ENCODE measurements at regions not wholly inside any gene's neighbourhood (a gene's known extent, or its start where the extent isn't known, plus 50 kb on each side); places are given as distances from the start of the nearest gene placed in this dataset.
A peak's percentile ranks its signal among the peaks of the same experiment; 100 is the strongest.

GRCh38 chr3:82883072-82883471 is 1121.6 kb upstream of the GBE1 start:
- no peak overlapping the region for H3K4me3 ChIP-seq (ENCODE audit: low read depth, low read length)
- in situ Hi-C loops (cut with HindIII; ENCODE audit: low sequenced_read_pairs): no loop called here
- DNase-seq (ENCODE audit: low read depth): no peak
- TF ChIP-seq CTCF (IDR thresholded peaks at IDR 0.05; ENCODE audit: low read depth, low read length, missing control alignments): no peak

GRCh38 chr3:82875401-82875800 is 1114.0 kb upstream of the GBE1 start:
- no peak for TF ChIP-seq CTCF (IDR thresholded peaks at IDR 0.05; ENCODE audit: low read depth, low read length, missing control alignments)

GRCh38 chr3:82839871-82840270 is 1078.4 kb upstream of the GBE1 start:
- in situ Hi-C loops (cut with HindIII; ENCODE audit: low sequenced_read_pairs): no loop called here
- TF ChIP-seq CTCF (IDR thresholded peaks at IDR 0.05; ENCODE audit: low read depth, low read length, missing control alignments): no peak
- no peak overlapping the region for H3K4me3 ChIP-seq (ENCODE audit: low read depth, low read length)
- no peak for DNase-seq (ENCODE audit: low read depth)

More at GRCh38 chr3:82875401-82875800, 1114.0 kb upstream of the GBE1 start:
- no peak overlapping the region for H3K4me3 ChIP-seq (ENCODE audit: low read depth, low read length)
- in situ Hi-C loops (cut with HindIII; ENCODE audit: low sequenced_read_pairs): no loop called here
- DNase-seq (ENCODE audit: low read depth): no peak

- in situ Hi-C loops (cut with HindIII; ENCODE audit: low sequenced_read_pairs): no loop called here
- TF ChIP-seq CTCF (IDR thresholded peaks at IDR 0.05; ENCODE audit: low read depth, low read length, missing control alignments): no peak
- no peak for DNase-seq (ENCODE audit: low read depth)
- H3K4me3 ChIP-seq (ENCODE audit: low read depth, low read length): no peak overlapping the region
Measured at GRCh38 chr3:82834098-82834497, 1072.7 kb upstream of the GBE1 start.

GRCh38 chr3:82824491-82824890 is 1063.0 kb upstream of the GBE1 start:
- H3K4me3 ChIP-seq (ENCODE audit: low read depth, low read length): no peak overlapping the region
- no peak for TF ChIP-seq CTCF (IDR thresholded peaks at IDR 0.05; ENCODE audit: low read depth, low read length, missing control alignments)

GRCh38 chr3:82816086-82816485 is 1054.6 kb upstream of the GBE1 start:
- no peak overlapping the region for H3K4me3 ChIP-seq (ENCODE audit: low read depth, low read length)
- no peak for DNase-seq (ENCODE audit: low read depth)
- no peak for TF ChIP-seq CTCF (IDR thresholded peaks at IDR 0.05; ENCODE audit: low read depth, low read length, missing control alignments)
- in situ Hi-C loops (cut with HindIII; ENCODE audit: low sequenced_read_pairs): no loop called here

More at GRCh38 chr3:82824491-82824890, 1063.0 kb upstream of the GBE1 start:
- in situ Hi-C loops (cut with HindIII; ENCODE audit: low sequenced_read_pairs): no loop called here
- peak; percentile 4 for DNase-seq (ENCODE audit: low read depth)
